Stomach (tissue), 4 donors: ENCODE measurements at regions not wholly inside any gene's neighbourhood (a gene's known extent, or its start where the extent isn't known, plus 50 kb on each side); places are given as distances from the start of the nearest gene placed in this dataset.

Experiments used
- CTCF ChIP-seq, 7 experiments: fragments of 450-650 bp in 4 of 7; fragments of 200-600 bp in 3 of 7; sonication (generic) in 3 of 7; IDR thresholded peaks; one replicate each; pipeline ENCODE4 v1.5.1; 2016 to 2019; ENCODE audit warnings: antibody characterized with exemption in 7 of 7, control low read depth in 2 of 7, mild to moderate bottlenecking in 1 of 7
- EP300 ChIP-seq: sonication (generic); formaldehyde crosslinking; IDR thresholded peaks from one replicate; pipeline ENCODE4 v1.6.1; 2017; ENCODE audit warnings: antibody characterized with exemption
- POLR2A ChIP-seq, 4 donors: fragments of 450-650 bp; IDR thresholded peaks; one replicate each; pipeline ENCODE4 v1.6.1; 2016; ENCODE audit warnings: antibody characterized with exemption in 4 of 4, control low read depth in 2 of 4, mild to moderate bottlenecking in 1 of 4, moderate library complexity in 1 of 4
- POLR2AphosphoS5 ChIP-seq, 3 donors: sonication (generic); formaldehyde crosslinking; IDR thresholded peaks; one replicate each; pipeline ENCODE4 v1.6.1; 2016; ENCODE audit warnings: antibody characterized with exemption in 3 of 3

- TF ChIP-seq CTCF (IDR thresholded peaks at IDR 0.05) (no peak), POLR2A (IDR thresholded peaks at IDR 0.05) (no peak), EP300 (no peak), POLR2AphosphoS5 (IDR thresholded peaks at IDR 0.05) (no peak)
These were observed 658.4 kb downstream of the TLR4 start for GRCh38 chr9:118362596-118362995.
